PFSK-1 (cell line): ENCODE measurements at regions not wholly inside any gene's neighbourhood (a gene's known extent, or its start where the extent isn't known, plus 50 kb on each side); places are given as distances from the start of the nearest gene placed in this dataset.

Experiments
- FOXP2 ChIP-seq: optimal IDR thresholded peaks from 2 replicates; pipeline ENCODE3; 2011; ENCODE audit warnings: borderline replicate concordance, control low read depth, inconsistent platforms; ENCODE audit not compliant: insufficient read depth; ENCODE audit errors: extremely low read length, extremely low read depth
- POLR2AphosphoS5 ChIP-seq: IDR thresholded peaks from 2 replicates; pipeline ENCODE4 v1.6.1; 2012; ENCODE audit warnings: low read depth, mild to moderate bottlenecking, control low read depth, low read length, moderate library complexity
- REST ChIP-seq, 2 experiments: IDR thresholded peaks; 2 replicates each; pipeline versions ENCODE4 v1.6.1 to v1.8.0; 2011 to 2012; ENCODE audit warnings: low read depth in 2 of 2, low read length in 2 of 2, control low read depth in 1 of 2, inconsistent platforms in 1 of 2, mild to moderate bottlenecking in 1 of 2, moderate library complexity in 1 of 2; ENCODE audit not compliant: insufficient read depth in 1 of 2
- SIN3A ChIP-seq: IDR thresholded peaks from 2 replicates; pipeline ENCODE4 v1.6.1; 2012; ENCODE audit warnings: mild to moderate bottlenecking, low read length, moderate library complexity, borderline replicate concordance; ENCODE audit not compliant: insufficient read depth
- TAF1 ChIP-seq: IDR thresholded peaks from 2 replicates; pipeline ENCODE4 v1.6.1; 2012; ENCODE audit warnings: low read length, control low read depth, borderline replicate concordance; ENCODE audit not compliant: insufficient read depth

- TF ChIP-seq TAF1 (no peak), FOXP2 (no peak), POLR2AphosphoS5 (no peak), SIN3A (no peak)
Measured at GRCh38 chr6:145502416-145502815, 232.9 kb downstream of the EPM2A start.

GRCh38 chr6:145506136-145506535 lies 229.2 kb downstream of the EPM2A start:
- TF ChIP-seq TAF1: no peak
- no peak for TF ChIP-seq REST (IDR thresholded peaks at IDR 0.05; ENCODE audit: insufficient read depth in 1 of 2, low read depth in 2 of 2, low read length in 2 of 2)
- TF ChIP-seq SIN3A: no peak
- TF ChIP-seq FOXP2: no peak
- TF ChIP-seq POLR2AphosphoS5: no peak

- TF ChIP-seq TAF1 (no peak), REST (IDR thresholded peaks at IDR 0.05; ENCODE audit: insufficient read depth in 1 of 2, low read depth in 2 of 2, low read length in 2 of 2) (no peak), POLR2AphosphoS5 (no peak), FOXP2 (no peak), SIN3A (no peak)
Measured at GRCh38 chr6:145506565-145506964, 228.8 kb downstream of the EPM2A start.

- TF ChIP-seq POLR2AphosphoS5 (no peak), SIN3A (no peak)
Measured at GRCh38 chr6:145507239-145507638, 228.1 kb downstream of the EPM2A start.

GRCh38 chr6:145508107-145508506 lies 227.2 kb downstream of the EPM2A start:
- no peak for TF ChIP-seq TAF1
- no peak for TF ChIP-seq POLR2AphosphoS5
- no peak for TF ChIP-seq FOXP2
- no peak for TF ChIP-seq SIN3A
- no peak for TF ChIP-seq REST (IDR thresholded peaks at IDR 0.05; ENCODE audit: insufficient read depth in 1 of 2, low read depth in 2 of 2, low read length in 2 of 2)

GRCh38 chr6:145517492-145517891 lies 217.8 kb downstream of the EPM2A start:
- TF ChIP-seq TAF1 (no peak), SIN3A (no peak), FOXP2 (no peak), REST (IDR thresholded peaks at IDR 0.05; ENCODE audit: insufficient read depth in 1 of 2, low read depth in 2 of 2, low read length in 2 of 2) (no peak), POLR2AphosphoS5 (no peak)
